H1 (cell line): ENCODE measurements at regions not wholly inside any gene's neighbourhood (a gene's known extent, or its start where the extent isn't known, plus 50 kb on each side); places are given as distances from the start of the nearest gene placed in this dataset.

Experiments
- EP300 ChIP-seq, 2 experiments: IDR thresholded peaks; 1 replicate in 1 of 2; 2 replicates in 1 of 2; pipeline ENCODE4 v1.6.1; 2011 to 2012; ENCODE audit warnings: low read depth in 2 of 2, low read length in 2 of 2, mild to moderate bottlenecking in 2 of 2, borderline replicate concordance in 1 of 2, inconsistent platforms in 1 of 2, moderate library complexity in 1 of 2
- POLR2A ChIP-seq, 2 experiments: IDR thresholded peaks; 1 replicate in 1 of 2; 2 replicates in 1 of 2; pipeline ENCODE4 v1.6.1; 2011; ENCODE audit warnings: low read depth in 2 of 2, low read length in 2 of 2, mild to moderate bottlenecking in 2 of 2; ENCODE audit errors: control extremely low read depth in 1 of 2
- POU5F1 ChIP-seq: IDR thresholded peaks from 2 replicates; pipeline ENCODE4 v1.6.1; 2011; ENCODE audit warnings: low read depth, mild to moderate bottlenecking, low read length, moderate library complexity
- ZNF274 ChIP-seq: IDR thresholded peaks from 2 replicates; pipeline ENCODE4 v1.7.0; 2012; ENCODE audit warnings: low read length, borderline replicate concordance; ENCODE audit errors: extremely low read depth
- TF ChIP-seq, protein P1 (sequence below), 3 experiments: IDR thresholded peaks; 1 replicate in 2 of 3; 2 replicates in 1 of 3; pipeline versions ENCODE4 v1.5.1 to v1.6.1; 2011; ENCODE audit warnings: low read length in 3 of 3, mild to moderate bottlenecking in 3 of 3, inconsistent platforms in 2 of 3, low read depth in 1 of 3, moderate library complexity in 1 of 3; ENCODE audit not compliant: insufficient read depth in 1 of 3; ENCODE audit errors: control extremely low read depth in 1 of 3

DNA sequence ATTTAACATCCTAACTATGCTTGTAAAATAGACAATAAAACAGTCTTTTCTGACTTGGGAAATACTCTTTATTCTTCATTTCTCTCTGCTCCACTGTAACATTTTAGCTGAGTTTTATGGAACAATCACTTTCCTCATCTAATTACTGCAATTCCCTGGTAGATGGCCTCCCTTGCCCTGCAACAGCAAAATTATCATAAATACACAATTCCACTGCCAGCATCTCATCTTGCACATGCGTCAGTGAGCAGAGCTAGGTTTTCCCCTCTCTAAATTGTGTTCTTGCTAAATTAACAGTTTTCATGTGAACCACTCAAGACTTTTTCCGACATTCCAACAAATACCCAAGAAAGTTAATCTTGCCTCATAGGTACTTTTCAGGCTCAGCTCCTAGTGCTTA, 920.9 kb upstream of the GOT2 start:
- no peak for TF ChIP-seq ZNF274
- no peak for TF ChIP-seq POU5F1
- TF ChIP-seq POLR2A (IDR thresholded peaks at IDR 0.05; ENCODE audit: control extremely low read depth in 1 of 2, low read depth in 2 of 2, low read length in 2 of 2), result no peak
- TF ChIP-seq, protein P1, sequence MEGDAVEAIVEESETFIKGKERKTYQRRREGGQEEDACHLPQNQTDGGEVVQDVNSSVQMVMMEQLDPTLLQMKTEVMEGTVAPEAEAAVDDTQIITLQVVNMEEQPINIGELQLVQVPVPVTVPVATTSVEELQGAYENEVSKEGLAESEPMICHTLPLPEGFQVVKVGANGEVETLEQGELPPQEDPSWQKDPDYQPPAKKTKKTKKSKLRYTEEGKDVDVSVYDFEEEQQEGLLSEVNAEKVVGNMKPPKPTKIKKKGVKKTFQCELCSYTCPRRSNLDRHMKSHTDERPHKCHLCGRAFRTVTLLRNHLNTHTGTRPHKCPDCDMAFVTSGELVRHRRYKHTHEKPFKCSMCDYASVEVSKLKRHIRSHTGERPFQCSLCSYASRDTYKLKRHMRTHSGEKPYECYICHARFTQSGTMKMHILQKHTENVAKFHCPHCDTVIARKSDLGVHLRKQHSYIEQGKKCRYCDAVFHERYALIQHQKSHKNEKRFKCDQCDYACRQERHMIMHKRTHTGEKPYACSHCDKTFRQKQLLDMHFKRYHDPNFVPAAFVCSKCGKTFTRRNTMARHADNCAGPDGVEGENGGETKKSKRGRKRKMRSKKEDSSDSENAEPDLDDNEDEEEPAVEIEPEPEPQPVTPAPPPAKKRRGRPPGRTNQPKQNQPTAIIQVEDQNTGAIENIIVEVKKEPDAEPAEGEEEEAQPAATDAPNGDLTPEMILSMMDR (IDR thresholded peaks at IDR 0.05; ENCODE audit: control extremely low read depth in 1 of 3, insufficient read depth in 1 of 3, low read depth in 1 of 3, low read length in 3 of 3), result no peak
- TF ChIP-seq EP300 (IDR thresholded peaks at IDR 0.05; ENCODE audit: borderline replicate concordance in 1 of 2, low read depth in 2 of 2, low read length in 2 of 2), result no peak
